ENCODE measurements at regions not wholly inside any gene's neighbourhood (a gene's known extent, or its start where the extent isn't known, plus 50 kb on each side); places are given as distances from the start of the nearest gene placed in this dataset.
"Not testable (repeated sequence)": the region's sequence is repeated elsewhere in the genome, so short reads cannot be mapped to it uniquely, and the experiment has no call there.

DNA sequence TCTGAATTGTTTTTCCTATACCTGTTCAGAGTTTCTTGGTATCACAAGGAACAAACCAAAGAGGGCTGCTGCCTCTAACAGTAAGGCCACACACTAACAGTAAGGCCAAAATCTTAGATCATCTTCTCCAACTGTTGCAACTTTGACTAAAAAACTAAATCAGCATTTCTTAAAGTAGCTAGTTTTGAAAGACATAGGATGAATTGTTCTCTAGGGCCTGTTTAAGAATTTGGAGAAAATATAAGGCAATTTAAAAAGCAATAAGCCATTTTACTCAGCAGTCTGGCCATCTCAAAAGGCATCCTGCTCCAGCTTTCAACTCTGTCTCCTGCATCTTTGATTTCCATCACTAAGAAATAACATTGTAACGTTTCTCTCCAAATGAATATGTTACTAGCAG is 105.0 kb upstream of the MON1B start:
- H3K27ac Mint-ChIP-seq = no peak overlapping the region
- H3K27me3 Mint-ChIP-seq (ENCODE audit: low read depth) = no peaks in the 10 kb centered on the region
- no peaks in the 10 kb centered on the region for H3K9me3 Mint-ChIP-seq
- H3K4me1 Mint-ChIP-seq (ENCODE audit: low read depth) = no peaks in the 10 kb centered on the region
- no peak overlapping the region for H3K4me3 Mint-ChIP-seq (ENCODE audit: low read depth)
- intact Hi-C loops (cut with micrococcal nuclease) = no loop called here
- DNase-seq (ENCODE audit: low spot score) = no peak
- no peaks in the 10 kb centered on the region for H3K36me3 Mint-ChIP-seq (ENCODE audit: low read depth)

GRCh38 chr16:77090062-77090461 is 100.9 kb upstream of the MON1B start:
- no peaks in the 10 kb centered on the region for H3K4me1 Mint-ChIP-seq (ENCODE audit: low read depth)
- DNase-seq (ENCODE audit: low spot score) = no peak
- H3K27me3 Mint-ChIP-seq (ENCODE audit: low read depth) = no peaks in the 10 kb centered on the region
- H3K36me3 Mint-ChIP-seq (ENCODE audit: low read depth) = no peaks in the 10 kb centered on the region
- intact Hi-C loops (cut with micrococcal nuclease) = no loop called here
- no peaks in the 10 kb centered on the region for H3K9me3 Mint-ChIP-seq
- H3K4me3 Mint-ChIP-seq (ENCODE audit: low read depth) = no peak overlapping the region
- H3K27ac Mint-ChIP-seq = no peak overlapping the region

- Mint-ChIP-seq H3K27ac (no peak overlapping the region), H3K36me3 (ENCODE audit: low read depth) (no peaks in the 10 kb centered on the region), H3K9me3 (no peaks in the 10 kb centered on the region), H3K4me1 (ENCODE audit: low read depth) (no peaks in the 10 kb centered on the region), H3K27me3 (ENCODE audit: low read depth) (no peaks in the 10 kb centered on the region), H3K4me3 (ENCODE audit: low read depth) (no peak overlapping the region)
- DNase-seq (ENCODE audit: low spot score) = no peak
- intact Hi-C loops (cut with micrococcal nuclease) = no loop called here
Observed at GRCh38 chr16:77093309-77093708, 97.7 kb upstream of the MON1B start.

DNA sequence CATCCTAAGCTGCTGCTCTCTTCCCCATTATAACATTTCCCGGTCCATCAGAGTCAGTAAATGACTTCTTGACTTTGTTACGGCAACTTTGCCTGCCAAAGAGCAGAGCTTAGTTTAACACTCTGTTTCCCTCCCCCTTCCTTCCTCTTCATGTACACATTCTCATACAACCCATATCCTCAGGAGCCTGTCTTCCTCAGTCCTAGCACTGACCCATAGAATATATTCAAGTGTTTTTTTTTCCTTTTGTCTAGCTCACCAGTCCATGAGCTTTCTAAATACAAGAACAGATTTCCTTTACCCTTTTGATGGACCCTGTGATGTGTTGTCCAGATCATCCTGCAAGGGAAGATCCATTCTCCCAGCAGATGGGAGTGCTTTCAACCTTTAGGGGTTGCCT is 97.0 kb upstream of the MON1B start:
- no peaks in the 10 kb centered on the region for H3K36me3 Mint-ChIP-seq (ENCODE audit: low read depth)
- H3K4me1 Mint-ChIP-seq (ENCODE audit: low read depth) = no peaks in the 10 kb centered on the region
- no peak overlapping the region for H3K27ac Mint-ChIP-seq
- no peaks in the 10 kb centered on the region for H3K27me3 Mint-ChIP-seq (ENCODE audit: low read depth)
- no peak for DNase-seq (ENCODE audit: low spot score)
- intact Hi-C loops (cut with micrococcal nuclease) = no loop called here
- H3K9me3 Mint-ChIP-seq = no peaks in the 10 kb centered on the region
- no peak overlapping the region for H3K4me3 Mint-ChIP-seq (ENCODE audit: low read depth)

DNA sequence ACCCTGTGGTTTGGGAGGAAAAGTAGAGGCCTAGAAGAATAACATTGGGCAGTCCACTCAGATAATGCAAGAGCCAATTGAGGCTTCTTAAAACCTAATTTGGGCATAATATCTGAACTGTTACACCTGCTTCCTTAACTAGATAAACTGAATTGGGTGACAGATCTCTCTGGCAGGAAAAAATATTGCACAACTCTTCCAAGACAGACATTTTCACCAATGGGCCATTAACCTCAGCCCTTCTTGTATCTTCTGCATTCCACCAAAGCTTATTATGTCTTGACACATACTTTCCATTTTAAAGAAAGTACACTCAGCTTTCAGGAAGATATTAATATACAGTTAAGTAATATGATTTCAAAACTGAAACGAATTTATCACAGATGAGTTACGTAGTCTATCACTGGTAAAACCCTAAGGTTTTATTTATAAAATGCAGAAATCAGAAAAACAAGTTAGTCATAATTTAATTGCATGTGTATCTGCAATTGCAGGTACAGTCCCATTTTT is 79.9 kb upstream of the MON1B start:
- H3K9me3 Mint-ChIP-seq = no peaks in the 10 kb centered on the region
- no peaks in the 10 kb centered on the region for H3K36me3 Mint-ChIP-seq (ENCODE audit: low read depth)
- no peak overlapping the region for H3K27ac Mint-ChIP-seq
- no peaks in the 10 kb centered on the region for H3K4me1 Mint-ChIP-seq (ENCODE audit: low read depth)
- no peaks in the 10 kb centered on the region for H3K27me3 Mint-ChIP-seq (ENCODE audit: low read depth)
- intact Hi-C loops (cut with micrococcal nuclease) = no loop called here
- no peak for DNase-seq (ENCODE audit: low spot score)
- H3K4me3 Mint-ChIP-seq (ENCODE audit: low read depth) = no peak overlapping the region

DNA sequence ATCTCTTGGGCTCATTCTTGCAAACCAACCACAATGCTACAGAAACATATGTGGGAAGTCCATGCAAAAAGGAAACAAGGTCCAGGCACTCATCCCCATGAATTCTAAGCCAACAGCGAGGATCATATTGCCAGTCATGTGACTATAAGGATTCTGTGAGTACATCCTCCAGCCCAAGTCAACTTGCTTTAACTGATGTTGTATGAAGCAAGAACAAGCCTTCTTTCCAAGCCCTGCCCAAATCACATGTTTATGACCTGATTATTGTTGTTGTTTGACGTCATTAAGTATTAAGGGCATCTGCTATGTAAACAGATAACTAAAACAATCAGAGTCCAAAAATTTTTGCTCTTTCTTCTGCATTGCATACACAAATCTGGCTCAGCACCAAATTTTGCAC is 78.2 kb upstream of the MON1B start:
- no peaks in the 10 kb centered on the region for H3K9me3 Mint-ChIP-seq
- H3K27me3 Mint-ChIP-seq (ENCODE audit: low read depth) = no peaks in the 10 kb centered on the region
- H3K36me3 Mint-ChIP-seq (ENCODE audit: low read depth) = no peaks in the 10 kb centered on the region
- no peak overlapping the region for H3K27ac Mint-ChIP-seq
- DNase-seq (ENCODE audit: low spot score) = no peak
- no peaks in the 10 kb centered on the region for H3K4me1 Mint-ChIP-seq (ENCODE audit: low read depth)
- intact Hi-C loops (cut with micrococcal nuclease) = no loop called here
- no peak overlapping the region for H3K4me3 Mint-ChIP-seq (ENCODE audit: low read depth)

- Mint-ChIP-seq H3K27ac (no peak overlapping the region), H3K27me3 (ENCODE audit: low read depth) (no peaks in the 10 kb centered on the region), H3K4me1 (ENCODE audit: low read depth) (no peaks in the 10 kb centered on the region), H3K9me3 (no peaks in the 10 kb centered on the region), H3K4me3 (ENCODE audit: low read depth) (no peak overlapping the region), H3K36me3 (ENCODE audit: low read depth) (no peaks in the 10 kb centered on the region)
- DNase-seq (ENCODE audit: low spot score) = no peak
- intact Hi-C loops (cut with micrococcal nuclease) = no loop called here
Observed at GRCh38 chr16:77113835-77114234, 77.2 kb upstream of the MON1B start.

DNA sequence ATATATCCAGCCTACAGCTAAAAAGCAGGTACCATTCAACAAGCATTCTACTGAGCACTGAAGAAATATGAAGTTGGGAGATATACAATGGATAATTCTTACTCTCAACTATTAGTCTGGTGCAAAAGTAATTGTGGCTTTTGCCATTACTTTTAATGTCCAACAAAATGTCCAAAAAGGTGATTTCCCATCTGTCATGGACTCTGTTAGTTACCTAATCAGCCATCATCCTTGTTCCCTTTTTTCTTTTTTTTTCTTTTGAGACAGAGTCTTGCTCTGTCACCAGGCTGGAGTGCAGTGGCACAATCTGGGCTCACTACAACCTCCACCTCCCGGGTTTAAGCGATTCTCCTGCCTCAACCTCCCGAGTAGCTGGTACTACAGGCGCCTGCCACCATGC is 76.6 kb upstream of the MON1B start:
- H3K27ac Mint-ChIP-seq; H3K4me1 Mint-ChIP-seq (ENCODE audit: low read depth); intact Hi-C loops (cut with micrococcal nuclease); H3K4me3 Mint-ChIP-seq (ENCODE audit: low read depth); H3K27me3 Mint-ChIP-seq (ENCODE audit: low read depth); DNase-seq (ENCODE audit: low spot score); H3K9me3 Mint-ChIP-seq; H3K36me3 Mint-ChIP-seq (ENCODE audit: low read depth): not testable (repeated sequence)

- no peaks in the 10 kb centered on the region for H3K27me3 Mint-ChIP-seq (ENCODE audit: low read depth)
- H3K4me3 Mint-ChIP-seq (ENCODE audit: low read depth) = no peak overlapping the region
- H3K36me3 Mint-ChIP-seq (ENCODE audit: low read depth) = no peaks in the 10 kb centered on the region
- no peaks in the 10 kb centered on the region for H3K4me1 Mint-ChIP-seq (ENCODE audit: low read depth)
- H3K27ac Mint-ChIP-seq = no peak overlapping the region
- intact Hi-C loops (cut with micrococcal nuclease) = no loop called here
- no peaks in the 10 kb centered on the region for H3K9me3 Mint-ChIP-seq
- no peak for DNase-seq (ENCODE audit: low spot score)
Observed at GRCh38 chr16:77116856-77117255, 74.1 kb upstream of the MON1B start.

GRCh38 chr16:77117707-77118106 is 73.3 kb upstream of the MON1B start:
- intact Hi-C loops (cut with micrococcal nuclease) = no loop called here
- no peak for DNase-seq (ENCODE audit: low spot score)

GRCh38 chr16:77131398-77131797 is 59.6 kb upstream of the MON1B start:
- intact Hi-C loops (cut with micrococcal nuclease) = no loop called here
- Mint-ChIP-seq H3K27ac (no peak overlapping the region), H3K4me3 (ENCODE audit: low read depth) (no peak overlapping the region), H3K27me3 (ENCODE audit: low read depth) (no peaks in the 10 kb centered on the region), H3K4me1 (ENCODE audit: low read depth) (no peaks in the 10 kb centered on the region), H3K9me3 (no peaks in the 10 kb centered on the region), H3K36me3 (ENCODE audit: low read depth) (no peaks in the 10 kb centered on the region)
- no peak for DNase-seq (ENCODE audit: low spot score)

More at GRCh38 chr16:77117707-77118106, 73.3 kb upstream of the MON1B start:
- H3K27ac Mint-ChIP-seq = no peak overlapping the region
- H3K9me3 Mint-ChIP-seq = no peaks in the 10 kb centered on the region
- no peak overlapping the region for H3K4me3 Mint-ChIP-seq (ENCODE audit: low read depth)
- no peaks in the 10 kb centered on the region for H3K36me3 Mint-ChIP-seq (ENCODE audit: low read depth)
- H3K4me1 Mint-ChIP-seq (ENCODE audit: low read depth) = no peaks in the 10 kb centered on the region
- H3K27me3 Mint-ChIP-seq (ENCODE audit: low read depth) = no peaks in the 10 kb centered on the region

DNA sequence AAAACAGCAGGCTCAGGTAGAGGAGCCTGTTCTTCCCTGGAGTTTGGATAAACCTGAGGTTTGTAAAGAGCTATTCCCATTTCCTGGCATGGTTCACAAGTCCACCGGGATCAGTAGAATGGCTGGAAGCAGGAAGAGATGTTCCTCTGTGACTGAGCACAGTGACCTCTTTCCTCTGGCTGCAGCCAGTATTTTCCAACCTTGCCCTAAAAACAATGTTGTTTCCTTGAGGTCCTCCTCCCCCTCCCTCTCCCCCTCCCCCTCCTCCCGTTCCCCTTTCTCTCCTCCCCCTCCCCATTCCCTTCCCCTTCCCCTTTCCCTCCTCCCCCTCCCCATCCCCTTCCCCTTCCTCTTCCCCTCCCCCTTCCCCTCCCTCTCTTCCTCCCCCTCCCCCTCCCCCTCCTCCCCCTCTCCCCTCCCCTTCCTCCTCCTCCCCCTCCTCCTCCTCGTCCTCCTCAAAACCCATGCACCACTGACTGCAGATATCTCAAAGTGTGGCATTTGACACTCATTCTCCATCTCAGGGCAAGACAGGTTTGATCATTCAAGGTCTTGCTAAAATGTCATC is 58.9 kb upstream of the MON1B start:
- Mint-ChIP-seq H3K4me3 (ENCODE audit: low read depth) (no peak overlapping the region), H3K9me3 (no peaks in the 10 kb centered on the region), H3K4me1 (ENCODE audit: low read depth) (no peaks in the 10 kb centered on the region), H3K27me3 (ENCODE audit: low read depth) (no peaks in the 10 kb centered on the region), H3K36me3 (ENCODE audit: low read depth) (no peaks in the 10 kb centered on the region), H3K27ac (no peak overlapping the region)
- intact Hi-C loops (cut with micrococcal nuclease) = no loop called here
- no peak for DNase-seq (ENCODE audit: low spot score)

GRCh38 chr16:77133706-77134105 is 57.3 kb upstream of the MON1B start:
- no peaks in the 10 kb centered on the region for H3K9me3 Mint-ChIP-seq
- no peak for DNase-seq (ENCODE audit: low spot score)
- H3K27ac Mint-ChIP-seq = no peak overlapping the region
- no peaks in the 10 kb centered on the region for H3K27me3 Mint-ChIP-seq (ENCODE audit: low read depth)
- intact Hi-C loops (cut with micrococcal nuclease) = no loop called here
- H3K36me3 Mint-ChIP-seq (ENCODE audit: low read depth) = no peaks in the 10 kb centered on the region
- no peaks in the 10 kb centered on the region for H3K4me1 Mint-ChIP-seq (ENCODE audit: low read depth)
- H3K4me3 Mint-ChIP-seq (ENCODE audit: low read depth) = no peak overlapping the region

GRCh38 chr16:77137045-77137444 is 53.9 kb upstream of the MON1B start:
- H3K27ac Mint-ChIP-seq = no peak overlapping the region
- H3K27me3 Mint-ChIP-seq (ENCODE audit: low read depth) = no peaks in the 10 kb centered on the region
- H3K4me1 Mint-ChIP-seq (ENCODE audit: low read depth) = no peaks in the 10 kb centered on the region
- no peaks in the 10 kb centered on the region for H3K9me3 Mint-ChIP-seq
- H3K36me3 Mint-ChIP-seq (ENCODE audit: low read depth) = no peaks in the 10 kb centered on the region
- H3K4me3 Mint-ChIP-seq (ENCODE audit: low read depth) = no peak overlapping the region
- no peak for DNase-seq (ENCODE audit: low spot score)
- intact Hi-C loops (cut with micrococcal nuclease) = no loop called here

All from activated T-helper 2 cell treated with anti-CD3 and anti-CD28 coated beads, Interferon-gamma antibody, Interleukin-2, Interleukin-4, amounts not matched to agents 10 μg/mL and 5 μg/mL and 100 μg/mL, durations not matched to agents 14 hours and 24 hours and 36 hours (primary cell).